Skin of body (tissue), 1 donor: ENCODE measurements at regions not wholly inside any gene's neighbourhood (a gene's known extent, or its start where the extent isn't known, plus 50 kb on each side); places are given as distances from the start of the nearest gene placed in this dataset.
"Not testable (repeated sequence)": the region's sequence is repeated elsewhere in the genome, so short reads cannot be mapped to it uniquely, and the experiment has no call there.

Source experiments
- DNase-seq: peaks from one replicate; lab custom pipeline; 2025; lab: John Stamatoyannopoulos, UW

- DNase-seq, result no peak
Measured at GRCh38 chr14:46147452-46147851, 504.1 kb downstream of the RPL10L start.

GRCh38 chr14:46147024-46147423, 504.6 kb downstream of the RPL10L start:
- DNase-seq, result no peak

GRCh38 chr14:46140445-46140844, 511.1 kb downstream of the RPL10L start:
- DNase-seq, result no peak

- DNase-seq, result no peak
Measured at GRCh38 chr14:46139649-46140048, 511.9 kb downstream of the RPL10L start.

GRCh38 chr14:46137786-46138185, 513.8 kb downstream of the RPL10L start:
- DNase-seq, result peak; percentile 35

- DNase-seq, result no peak
Measured at GRCh38 chr14:46136456-46136855, 515.1 kb downstream of the RPL10L start.

- DNase-seq, result no peak
Measured at GRCh38 chr14:46108228-46108627, 543.4 kb downstream of the RPL10L start.

GRCh38 chr14:46100901-46101300, 550.7 kb downstream of the RPL10L start:
- DNase-seq, result not testable (repeated sequence)

- DNase-seq, result no peak
Measured at GRCh38 chr14:46091819-46092218, 559.8 kb downstream of the RPL10L start.

- DNase-seq, result no peak
Measured at GRCh38 chr14:46087604-46088003, 564.0 kb downstream of the RPL10L start.

- no peak for DNase-seq
Measured at GRCh38 chr14:46074061-46074460, 577.5 kb downstream of the RPL10L start.

- no peak for DNase-seq
Measured at GRCh38 chr14:46063872-46064271, 587.7 kb downstream of the RPL10L start.

GRCh38 chr14:46058964-46059563, 592.5 kb downstream of the RPL10L start:
- no peak for DNase-seq

GRCh38 chr14:46057799-46058198, 593.8 kb downstream of the RPL10L start:
- no peak for DNase-seq

GRCh38 chr14:46054526-46054925, 597.1 kb downstream of the RPL10L start:
- no peak for DNase-seq

GRCh38 chr14:46053221-46053620, 598.4 kb downstream of the RPL10L start:
- DNase-seq, result no peak

- no peak for DNase-seq
Measured at GRCh38 chr14:46051796-46052195, 599.8 kb downstream of the RPL10L start.

- no peak for DNase-seq
Measured at GRCh38 chr14:46048127-46048526, 603.5 kb downstream of the RPL10L start.

GRCh38 chr14:46036099-46036498, 615.5 kb downstream of the RPL10L start:
- no peak for DNase-seq

GRCh38 chr14:46034305-46034704, 617.3 kb downstream of the RPL10L start:
- no peak for DNase-seq

GRCh38 chr14:46018846-46019420, 632.6 kb downstream of the RPL10L start:
- no peak for DNase-seq

GRCh38 chr14:46008348-46008747, 643.2 kb downstream of the RPL10L start:
- DNase-seq, result no peak

- DNase-seq, result no peak
Measured at GRCh38 chr14:45998554-45998953, 653.0 kb downstream of the RPL10L start.

GRCh38 chr14:45990252-45990651, 661.3 kb downstream of the RPL10L start:
- no peak for DNase-seq
